ENCODE measurements at regions not wholly inside any gene's neighbourhood (a gene's known extent, or its start where the extent isn't known, plus 50 kb on each side); places are given as distances from the start of the nearest gene placed in this dataset.

- no peaks in the 10 kb centered on the region for H3K79me2 ChIP-seq (ENCODE audit: insufficient read depth, low read length)
- TF ChIP-seq EZH2 (IDR thresholded peaks at IDR 0.05; ENCODE audit: borderline replicate concordance, low read length) (no peak), CTCF (IDR thresholded peaks at IDR 0.05; ENCODE audit: low read length) (no peak)
- no peaks in the 10 kb centered on the region for H3F3A ChIP-seq (ENCODE audit: insufficient read depth, low read length)
- H2AFZ ChIP-seq (ENCODE audit: low read length), result no peak overlapping the region
- H3K27ac ChIP-seq (ENCODE audit: low read depth, low read length, poor library complexity, severe bottlenecking), result no peak overlapping the region
- no peaks in the 10 kb centered on the region for H3K9me2 ChIP-seq (ENCODE audit: low read depth, low read length)
- H3K27me3 ChIP-seq (ENCODE audit: insufficient read depth, low read length), result no peaks in the 10 kb centered on the region
- no peak overlapping the region for H3K4me2 ChIP-seq (ENCODE audit: low read length)
- no peaks in the 10 kb centered on the region for H4K20me1 ChIP-seq (ENCODE audit: insufficient read depth, low read length)
- no peaks in the 10 kb centered on the region for H3K36me3 ChIP-seq (ENCODE audit: insufficient read depth, low read length)
- H3K4me1 ChIP-seq (ENCODE audit: insufficient read depth, low read length, severe bottlenecking), result no peaks in the 10 kb centered on the region
- H3K4me3 ChIP-seq (ENCODE audit: low read depth, low read length, poor library complexity, severe bottlenecking), result no peak overlapping the region
- no peak overlapping the region for H3K9ac ChIP-seq (ENCODE audit: low read length)
- no peaks in the 10 kb centered on the region for H3K9me3 ChIP-seq (ENCODE audit: low read length)
These were observed 97.6 kb upstream of the AP1S2 start for GRCh38 chrX:15952212-15952611.

- Histone ChIP-seq H3K4me2 (ENCODE audit: low read length) (no peak overlapping the region), H3K4me3 (ENCODE audit: low read depth, low read length, poor library complexity, severe bottlenecking) (no peak overlapping the region), H3K36me3 (ENCODE audit: insufficient read depth, low read length) (no peaks in the 10 kb centered on the region)
These were observed 93.7 kb upstream of the AP1S2 start for GRCh38 chrX:15948318-15948660.

DNA sequence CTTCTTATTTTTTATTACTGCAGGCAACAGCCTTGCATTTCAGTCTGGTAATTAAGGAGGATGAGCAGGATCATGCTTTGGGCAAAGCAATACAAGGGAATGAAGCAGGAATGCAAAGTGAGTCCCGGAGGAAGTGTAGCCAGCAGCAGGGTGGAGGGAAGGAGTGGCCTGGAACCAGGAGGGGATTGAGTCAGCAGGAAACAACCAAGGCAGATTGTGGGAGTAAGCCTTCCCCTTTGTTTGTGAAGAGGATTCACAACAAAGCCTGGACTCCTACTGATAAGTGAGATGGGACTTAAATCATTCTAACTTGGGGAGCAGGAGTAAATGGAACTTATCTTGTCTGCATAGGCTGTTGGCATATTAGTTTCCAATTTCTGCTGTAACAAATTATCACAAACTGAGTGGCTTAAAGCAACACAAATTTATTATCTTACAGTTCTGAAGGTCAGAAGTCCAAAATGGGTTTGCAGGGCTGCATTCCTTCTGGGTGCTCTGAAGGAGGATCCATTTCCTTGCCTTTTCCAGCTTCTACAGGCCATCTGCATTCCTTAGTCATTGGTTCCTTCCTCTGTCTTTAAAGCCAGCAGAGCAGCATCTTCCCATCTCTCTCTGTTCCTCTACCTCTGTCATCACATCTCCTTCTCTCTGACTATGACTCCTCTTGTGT is 93.2 kb upstream of the AP1S2 start:
- Histone ChIP-seq H4K20me1 (ENCODE audit: insufficient read depth, low read length) (no peaks in the 10 kb centered on the region), H2AFZ (ENCODE audit: low read length) (no peak overlapping the region), H3K27me3 (ENCODE audit: insufficient read depth, low read length) (no peaks in the 10 kb centered on the region), H3K4me2 (ENCODE audit: low read length) (no peak overlapping the region), H3K9ac (ENCODE audit: low read length) (no peak overlapping the region), H3K27ac (ENCODE audit: low read depth, low read length, poor library complexity, severe bottlenecking) (no peak overlapping the region), H3F3A (ENCODE audit: insufficient read depth, low read length) (no peaks in the 10 kb centered on the region), H3K4me3 (ENCODE audit: low read depth, low read length, poor library complexity, severe bottlenecking) (no peak overlapping the region), H3K4me1 (ENCODE audit: insufficient read depth, low read length, severe bottlenecking) (no peaks in the 10 kb centered on the region), H3K9me2 (ENCODE audit: low read depth, low read length) (no peaks in the 10 kb centered on the region), H3K9me3 (ENCODE audit: low read length) (no peaks in the 10 kb centered on the region), H3K79me2 (ENCODE audit: insufficient read depth, low read length) (no peaks in the 10 kb centered on the region), H3K36me3 (ENCODE audit: insufficient read depth, low read length) (no peaks in the 10 kb centered on the region)
- TF ChIP-seq EZH2 (IDR thresholded peaks at IDR 0.05; ENCODE audit: borderline replicate concordance, low read length) (no peak), CTCF (IDR thresholded peaks at IDR 0.05; ENCODE audit: low read length) (no peak)

More at GRCh38 chrX:15948318-15948660, 93.7 kb upstream of the AP1S2 start:
- H3K79me2 ChIP-seq (ENCODE audit: insufficient read depth, low read length), result no peaks in the 10 kb centered on the region
- H3K27me3 ChIP-seq (ENCODE audit: insufficient read depth, low read length), result no peaks in the 10 kb centered on the region
- no peak overlapping the region for H3K9ac ChIP-seq (ENCODE audit: low read length)
- H3F3A ChIP-seq (ENCODE audit: insufficient read depth, low read length), result no peaks in the 10 kb centered on the region
- H3K27ac ChIP-seq (ENCODE audit: low read depth, low read length, poor library complexity, severe bottlenecking), result no peak overlapping the region
- no peaks in the 10 kb centered on the region for H3K9me2 ChIP-seq (ENCODE audit: low read depth, low read length)
- H2AFZ ChIP-seq (ENCODE audit: low read length), result no peak overlapping the region
- no peaks in the 10 kb centered on the region for H4K20me1 ChIP-seq (ENCODE audit: insufficient read depth, low read length)
- no peaks in the 10 kb centered on the region for H3K9me3 ChIP-seq (ENCODE audit: low read length)
- H3K4me1 ChIP-seq (ENCODE audit: insufficient read depth, low read length, severe bottlenecking), result no peaks in the 10 kb centered on the region
- TF ChIP-seq CTCF (IDR thresholded peaks at IDR 0.05; ENCODE audit: low read length) (no peak), EZH2 (IDR thresholded peaks at IDR 0.05; ENCODE audit: borderline replicate concordance, low read length) (no peak)
